ENCODE measurements at regions not wholly inside any gene's neighbourhood (a gene's known extent, or its start where the extent isn't known, plus 50 kb on each side); places are given as distances from the start of the nearest gene placed in this dataset.

- no peak for TF ChIP-seq CTCF (IDR thresholded peaks at IDR 0.05; ENCODE audit: low read depth, low read length)
- no peak overlapping the region for H3K4me3 ChIP-seq (ENCODE audit: low read depth, low read length)
Observed at GRCh38 chr18:78703291-78703690, 276.3 kb upstream of the SALL3 start.

GRCh38 chr18:78704971-78705461, 274.6 kb upstream of the SALL3 start:
- no peak for TF ChIP-seq CTCF (IDR thresholded peaks at IDR 0.05; ENCODE audit: low read depth, low read length)
- H3K4me3 ChIP-seq (ENCODE audit: low read depth, low read length) = no peak overlapping the region

GRCh38 chr18:78709261-78709809, 270.3 kb upstream of the SALL3 start:
- TF ChIP-seq CTCF (IDR thresholded peaks at IDR 0.05; ENCODE audit: low read depth, low read length) = no peak
- H3K4me3 ChIP-seq (ENCODE audit: low read depth, low read length) = no peak overlapping the region

GRCh38 chr18:78711316-78711715, 268.3 kb upstream of the SALL3 start:
- H3K4me3 ChIP-seq (ENCODE audit: low read depth, low read length) = no peak overlapping the region
- TF ChIP-seq CTCF (IDR thresholded peaks at IDR 0.05; ENCODE audit: low read depth, low read length) = no peak

- no peak for TF ChIP-seq CTCF (IDR thresholded peaks at IDR 0.05; ENCODE audit: low read depth, low read length)
- H3K4me3 ChIP-seq (ENCODE audit: low read depth, low read length) = no peak overlapping the region
Observed at GRCh38 chr18:78711971-78712370, 267.6 kb upstream of the SALL3 start.

GRCh38 chr18:78713069-78713468, 266.5 kb upstream of the SALL3 start:
- no peak overlapping the region for H3K4me3 ChIP-seq (ENCODE audit: low read depth, low read length)
- no peak for TF ChIP-seq CTCF (IDR thresholded peaks at IDR 0.05; ENCODE audit: low read depth, low read length)

GRCh38 chr18:78713726-78714125, 265.9 kb upstream of the SALL3 start:
- no peak overlapping the region for H3K4me3 ChIP-seq (ENCODE audit: low read depth, low read length)
- no peak for TF ChIP-seq CTCF (IDR thresholded peaks at IDR 0.05; ENCODE audit: low read depth, low read length)
